HG02970 (cell line): ENCODE measurements at regions not wholly inside any gene's neighbourhood (a gene's known extent, or its start where the extent isn't known, plus 50 kb on each side); places are given as distances from the start of the nearest gene placed in this dataset.

Source experiments
- ATAC-seq: cut with Tn5 transposase; IDR thresholded peaks from one replicate; pipeline ENCODE4 v1.9.1; 2021; ENCODE audit warnings: mild to moderate bottlenecking, moderate library complexity, moderate number of reproducible peaks; ENCODE audit not compliant: unreplicated experiment, low FRiP score

GRCh38 chr14:106820119-106820518, 1293.7 kb downstream of the TMEM121 start:
- ATAC-seq, result no peak

GRCh38 chr14:106821119-106821518, 1294.7 kb downstream of the TMEM121 start:
- no peak for ATAC-seq

- ATAC-seq, result no peak
Measured at GRCh38 chr14:106822905-106823304, 1296.5 kb downstream of the TMEM121 start.

- no peak for ATAC-seq
Measured at GRCh38 chr14:106823552-106823951, 1297.2 kb downstream of the TMEM121 start.

- ATAC-seq, result no peak
Measured at GRCh38 chr14:106826833-106827369, 1300.5 kb downstream of the TMEM121 start.

- ATAC-seq, result peak; percentile 42
Measured at GRCh38 chr14:106831322-106831720, 1304.9 kb downstream of the TMEM121 start.

GRCh38 chr14:106837870-106838269, 1311.5 kb downstream of the TMEM121 start:
- no peak for ATAC-seq

GRCh38 chr14:106838991-106839769, 1312.8 kb downstream of the TMEM121 start:
- no peak for ATAC-seq

GRCh38 chr14:106840258-106840657, 1313.9 kb downstream of the TMEM121 start:
- no peak for ATAC-seq

GRCh38 chr14:106840991-106841390, 1314.6 kb downstream of the TMEM121 start:
- no peak for ATAC-seq

GRCh38 chr14:106841701-106842100, 1315.3 kb downstream of the TMEM121 start:
- no peak for ATAC-seq

GRCh38 chr14:106842687-106843086, 1316.3 kb downstream of the TMEM121 start:
- ATAC-seq, result no peak

- no peak for ATAC-seq
Measured at GRCh38 chr14:106843386-106843785, 1317.0 kb downstream of the TMEM121 start.

- no peak for ATAC-seq
Measured at GRCh38 chr14:106843951-106844483, 1317.6 kb downstream of the TMEM121 start.

GRCh38 chr14:106844608-106845285, 1318.4 kb downstream of the TMEM121 start:
- peak; percentile 40 for ATAC-seq

GRCh38 chr14:106845286-106846087, 1319.1 kb downstream of the TMEM121 start:
- peak; percentile 39 for ATAC-seq

GRCh38 chr14:106846218-106846617, 1319.8 kb downstream of the TMEM121 start:
- no peak for ATAC-seq

GRCh38 chr14:106848330-106849121, 1322.1 kb downstream of the TMEM121 start:
- ATAC-seq, result no peak

- no peak for ATAC-seq
Measured at GRCh38 chr14:106850913-106851825, 1324.8 kb downstream of the TMEM121 start.
